ENCODE measurements at regions not wholly inside any gene's neighbourhood (a gene's known extent, or its start where the extent isn't known, plus 50 kb on each side); places are given as distances from the start of the nearest gene placed in this dataset.

GRCh38 chr3:86731501-86731901 is 259.4 kb downstream of the VGLL3 start:
- DNase-seq (ENCODE audit: low read depth), result no peak

GRCh38 chr3:86723433-86723832 is 267.5 kb downstream of the VGLL3 start:
- no peak for DNase-seq (ENCODE audit: low read depth)

GRCh38 chr3:86711634-86712033 is 279.3 kb downstream of the VGLL3 start:
- no peak for DNase-seq (ENCODE audit: low read depth)

GRCh38 chr3:86708893-86709292 is 282.1 kb downstream of the VGLL3 start:
- DNase-seq (ENCODE audit: low read depth), result no peak

GRCh38 chr3:86702381-86702958 is 288.5 kb downstream of the VGLL3 start:
- no peak for DNase-seq (ENCODE audit: low read depth)

GRCh38 chr3:86695752-86696151 is 295.2 kb downstream of the VGLL3 start:
- no peak for DNase-seq (ENCODE audit: low read depth)

GRCh38 chr3:86673991-86674390 is 317.0 kb downstream of the VGLL3 start:
- DNase-seq (ENCODE audit: low read depth), result no peak

GRCh38 chr3:86661817-86662216 is 329.1 kb downstream of the VGLL3 start:
- DNase-seq (ENCODE audit: low read depth), result no peak

- no peak for DNase-seq (ENCODE audit: low read depth)
Observed at GRCh38 chr3:86658876-86659275, 332.1 kb downstream of the VGLL3 start.

- no peak for DNase-seq (ENCODE audit: low read depth)
Observed at GRCh38 chr3:86654806-86655460, 336.0 kb downstream of the VGLL3 start.

- no peak for DNase-seq (ENCODE audit: low read depth)
Observed at GRCh38 chr3:86653661-86654205, 337.2 kb downstream of the VGLL3 start.

GRCh38 chr3:86648087-86648486 is 342.9 kb downstream of the VGLL3 start:
- DNase-seq (ENCODE audit: low read depth), result no peak

GRCh38 chr3:86645756-86646155 is 345.2 kb downstream of the VGLL3 start:
- no peak for DNase-seq (ENCODE audit: low read depth)

- no peak for DNase-seq (ENCODE audit: low read depth)
Observed at GRCh38 chr3:86634361-86634760, 356.6 kb downstream of the VGLL3 start.

- DNase-seq (ENCODE audit: low read depth), result no peak
Observed at GRCh38 chr3:86629511-86629910, 361.4 kb downstream of the VGLL3 start.

GRCh38 chr3:86624192-86624591 is 366.8 kb downstream of the VGLL3 start:
- no peak for DNase-seq (ENCODE audit: low read depth)

- no peak for DNase-seq (ENCODE audit: low read depth)
Observed at GRCh38 chr3:86618706-86619105, 372.2 kb downstream of the VGLL3 start.

GRCh38 chr3:86605166-86605565 is 385.8 kb downstream of the VGLL3 start:
- DNase-seq (ENCODE audit: low read depth), result no peak

- DNase-seq (ENCODE audit: low read depth), result no peak
Observed at GRCh38 chr3:86595696-86596095, 395.3 kb downstream of the VGLL3 start.

- no peak for DNase-seq (ENCODE audit: low read depth)
Observed at GRCh38 chr3:86594838-86595237, 396.1 kb downstream of the VGLL3 start.

GRCh38 chr3:86578071-86578470 is 412.9 kb downstream of the VGLL3 start:
- DNase-seq (ENCODE audit: low read depth), result no peak

- peak; percentile 3 for DNase-seq (ENCODE audit: low read depth)
Observed at GRCh38 chr3:86563400-86563970, 427.5 kb downstream of the VGLL3 start.

- DNase-seq (ENCODE audit: low read depth), result no peak
Observed at GRCh38 chr3:86562090-86562489, 428.9 kb downstream of the VGLL3 start.

GRCh38 chr3:86561215-86561614 is 429.7 kb downstream of the VGLL3 start:
- DNase-seq (ENCODE audit: low read depth), result no peak

All from GM04504 (cell line).